ENCODE measurements at regions not wholly inside any gene's neighbourhood (a gene's known extent, or its start where the extent isn't known, plus 50 kb on each side); places are given as distances from the start of the nearest gene placed in this dataset.
A peak's percentile ranks its signal among the peaks of the same experiment; 100 is the strongest.

DNA sequence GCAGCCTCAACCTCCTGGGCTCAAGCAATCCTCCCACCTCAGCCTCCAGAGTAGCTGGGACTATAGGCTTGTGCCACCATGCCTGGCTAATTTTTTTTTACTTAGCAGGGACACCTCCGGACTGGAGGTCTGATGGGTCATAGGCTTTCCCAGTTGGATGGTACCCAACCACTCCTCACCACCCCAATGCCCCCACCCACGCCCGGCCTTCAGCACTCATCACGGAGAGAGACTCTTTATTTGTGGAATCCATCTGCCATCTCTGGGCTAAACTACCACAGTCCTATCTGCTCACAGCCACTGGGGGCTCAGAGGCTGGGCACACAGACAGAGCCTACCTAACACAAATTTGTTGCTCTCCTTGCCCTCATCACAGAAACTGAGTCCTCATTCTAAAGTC, 58.3 kb upstream of the STXBP1 start:
- no peak for DNase-seq (ENCODE audit: low read depth)

DNA sequence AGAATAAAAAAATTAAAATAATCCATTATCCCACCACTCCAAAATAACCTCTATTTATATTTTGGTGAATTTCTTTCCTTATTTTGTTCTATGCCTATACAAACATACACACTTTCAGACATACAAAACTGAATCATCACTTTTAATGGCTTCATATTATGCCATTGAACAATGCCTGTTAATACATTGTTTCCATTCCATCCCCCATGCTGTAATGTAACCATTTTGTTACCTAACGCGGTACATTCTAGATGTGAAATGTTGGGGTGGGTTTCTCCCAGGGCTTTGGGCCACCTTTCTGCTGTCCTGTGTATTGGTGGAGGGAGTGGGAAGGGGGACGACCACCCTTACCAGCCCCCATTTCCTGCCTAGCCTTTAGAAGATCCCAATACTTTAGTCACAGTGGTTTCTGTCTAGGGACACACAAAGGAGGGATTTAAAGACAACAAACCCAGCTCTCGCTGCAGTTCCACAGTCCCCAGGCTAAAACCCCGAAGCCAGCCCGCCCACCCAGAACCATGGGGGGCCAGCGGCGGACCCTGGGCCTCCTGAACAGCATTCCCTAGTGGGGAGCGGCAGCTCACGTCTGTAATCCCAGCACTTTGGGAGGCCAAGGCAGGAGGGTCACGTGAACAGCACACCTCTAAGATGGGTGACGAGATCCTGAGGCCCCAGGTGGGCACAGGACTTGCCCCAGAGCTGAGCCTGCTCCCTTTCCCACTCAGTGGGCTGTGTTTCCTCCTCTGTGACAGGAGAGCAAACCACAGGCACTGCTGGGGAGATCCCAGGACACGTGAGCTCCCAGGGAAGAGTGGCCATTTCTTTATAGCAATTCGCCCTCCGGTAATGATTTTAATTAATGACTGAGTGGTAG, 56.9 kb upstream of the STXBP1 start:
- no peak for DNase-seq (ENCODE audit: low read depth)

DNA sequence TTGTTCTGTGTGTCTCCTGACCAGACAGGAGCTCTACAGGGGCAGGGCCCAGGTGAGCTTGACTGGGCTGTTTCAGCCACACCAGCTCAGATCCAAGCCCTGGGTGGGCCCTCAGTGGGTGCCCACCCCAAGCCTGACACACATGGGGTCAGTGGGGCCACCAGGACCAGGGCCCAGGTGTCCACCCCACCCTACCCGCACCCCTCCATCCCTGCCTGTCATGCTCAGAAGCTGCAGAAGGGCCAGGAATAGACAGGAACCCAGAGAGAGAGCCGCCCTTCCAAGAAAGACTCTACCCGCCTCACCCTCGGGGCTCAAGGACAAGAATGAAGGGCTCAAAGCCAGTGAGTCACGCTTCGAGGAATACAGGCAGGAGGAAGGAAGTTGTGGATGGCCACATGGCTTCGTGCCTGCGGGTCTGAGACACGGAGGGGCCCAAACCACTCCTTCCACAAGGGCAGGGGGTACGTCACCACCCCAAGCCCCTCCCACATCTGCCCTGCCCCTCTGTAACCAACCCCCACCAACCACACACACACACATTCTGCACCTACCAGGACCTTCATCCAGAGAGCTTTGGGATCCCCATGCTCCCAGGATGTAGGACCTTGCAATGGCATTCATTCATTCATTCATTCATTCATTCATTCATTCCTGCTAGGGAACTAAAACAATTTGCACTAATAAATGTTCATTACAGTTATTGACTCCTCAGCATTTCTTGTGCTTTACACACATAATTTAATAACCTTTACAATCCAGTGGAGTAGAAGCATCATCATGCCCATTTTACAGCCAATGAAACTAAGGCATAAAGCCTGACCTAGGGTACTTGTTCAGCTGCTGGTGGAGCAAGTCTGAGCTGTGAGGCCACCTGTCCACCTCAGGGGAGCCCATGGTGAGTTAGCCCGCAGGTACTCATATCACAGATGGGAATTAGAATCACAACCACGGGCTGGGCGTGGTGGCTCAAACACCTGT, 55.9 kb upstream of the STXBP1 start:
- DNase-seq (ENCODE audit: low read depth) = peak; percentile 92

DNA sequence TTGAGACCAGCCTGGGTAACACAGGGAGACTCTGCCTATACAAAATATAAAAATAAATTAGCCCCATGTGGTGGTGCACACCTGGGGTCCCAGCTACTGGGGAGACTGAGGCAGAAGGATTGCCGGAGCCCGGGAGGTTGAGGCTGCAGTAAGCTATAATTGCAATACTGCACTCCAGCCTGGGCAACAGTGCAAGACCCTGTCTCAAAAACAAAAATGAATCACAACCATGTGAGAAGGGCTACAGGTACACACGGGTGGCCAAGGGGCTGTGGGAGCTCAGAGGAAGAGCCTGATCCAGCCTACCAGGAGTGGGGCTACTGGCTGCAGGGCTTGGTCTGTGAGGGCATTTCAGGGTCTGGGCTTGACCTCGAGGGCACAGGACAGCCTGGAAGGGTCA, 55.2 kb upstream of the STXBP1 start:
- DNase-seq (ENCODE audit: low read depth) = no peak

DNA sequence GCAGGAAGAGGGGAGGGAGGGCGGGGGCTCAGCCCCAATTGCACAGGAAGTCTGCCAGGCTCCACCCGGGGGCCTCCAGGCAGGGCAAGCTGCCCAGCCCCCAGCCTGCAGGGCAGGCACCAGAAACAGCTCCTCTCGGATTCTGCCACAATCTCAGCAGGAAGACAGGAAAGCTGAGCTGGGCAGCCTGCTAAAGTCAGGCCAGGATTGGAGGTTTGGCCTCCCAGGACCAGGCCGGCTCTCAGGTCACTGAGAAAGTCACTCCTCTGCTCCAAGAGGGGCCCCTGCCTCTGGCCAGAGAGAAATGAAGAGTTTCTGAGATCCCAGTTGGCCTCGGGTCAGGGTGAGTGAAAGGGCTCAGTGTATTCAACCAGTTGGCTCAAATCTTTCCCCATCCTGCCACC, 54.6 kb upstream of the STXBP1 start:
- DNase-seq (ENCODE audit: low read depth) = no peak

DNA sequence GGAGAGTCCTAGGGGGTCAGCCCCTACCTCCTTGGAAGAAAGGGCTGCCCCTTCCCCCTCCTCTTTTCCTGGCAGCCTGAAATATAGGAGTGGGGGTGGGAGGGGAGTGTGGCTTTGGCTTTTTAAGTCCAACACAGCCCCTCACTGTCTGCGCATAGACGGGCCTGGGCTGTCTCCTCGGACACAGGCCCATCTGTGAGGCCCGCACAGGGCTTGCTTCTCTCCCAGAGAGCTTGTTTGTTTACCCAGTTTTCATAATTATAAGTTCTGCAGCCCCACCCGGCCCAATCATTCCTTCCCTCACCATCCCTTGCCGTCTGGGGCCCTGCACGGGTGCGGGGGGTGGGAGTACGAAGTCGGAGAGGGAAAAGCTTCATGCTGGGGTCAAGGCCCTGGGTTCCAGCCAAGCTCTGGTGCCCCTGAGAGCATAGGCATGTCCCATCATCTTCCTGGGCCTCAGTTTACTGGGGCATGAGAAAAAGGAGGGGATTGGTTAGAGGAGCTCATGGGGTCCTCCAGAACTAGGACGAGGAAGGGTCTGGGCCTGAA, 54.0 kb upstream of the STXBP1 start:
- DNase-seq (ENCODE audit: low read depth) = no peak

DNA sequence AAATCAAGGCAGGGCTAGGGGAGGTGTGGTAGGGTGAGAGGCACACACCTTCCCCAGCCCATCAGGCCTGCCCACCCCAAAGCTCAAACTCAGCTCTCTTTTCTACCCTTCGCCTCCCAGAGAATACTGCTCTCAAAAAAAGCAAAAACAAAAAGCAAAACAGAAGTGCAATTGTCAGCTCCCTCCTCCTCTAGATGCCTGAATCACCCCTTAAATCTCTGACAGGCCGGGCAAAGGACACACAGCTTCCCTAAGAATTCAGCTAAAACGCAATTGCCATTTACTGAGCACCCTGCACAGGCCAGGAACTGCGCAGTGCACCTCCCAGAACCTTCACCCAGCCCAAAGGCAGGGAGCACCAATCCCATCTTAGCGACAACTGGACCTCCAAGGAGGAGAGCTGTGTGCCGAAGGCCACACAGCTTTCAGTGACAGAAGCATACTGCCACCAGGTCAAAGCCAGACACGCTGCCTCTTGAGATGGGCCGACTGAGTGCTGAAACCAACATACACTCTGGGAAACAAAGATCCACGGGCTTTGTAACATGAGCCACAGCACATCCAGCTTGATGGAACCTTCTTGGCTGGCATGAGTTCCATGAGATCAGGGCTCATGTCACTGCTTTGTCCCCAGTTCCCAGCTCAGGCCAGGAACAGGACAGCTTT, 53.4 kb upstream of the STXBP1 start:
- no peak for DNase-seq (ENCODE audit: low read depth)

DNA sequence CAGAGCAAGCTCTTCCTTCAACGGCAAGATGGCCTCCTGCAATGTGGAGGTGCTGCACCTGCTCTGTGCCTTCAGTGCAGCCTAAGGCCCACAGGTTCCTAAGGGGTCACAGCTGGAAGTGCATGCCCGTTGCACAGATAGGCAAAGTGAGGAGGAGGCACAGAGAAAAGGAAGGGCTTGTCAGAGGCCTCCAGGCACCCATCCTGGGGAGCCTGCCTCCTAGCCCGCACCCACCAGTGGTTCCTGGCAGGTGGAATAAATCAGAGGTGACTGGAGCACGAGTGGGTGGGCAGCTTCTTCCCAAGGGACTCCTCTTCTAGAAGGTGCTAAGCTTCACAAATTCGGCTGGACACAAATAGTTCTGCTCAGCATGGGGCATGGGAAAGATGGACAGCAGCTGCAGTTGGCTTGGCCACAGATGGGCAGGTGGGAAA, 52.8 kb upstream of the STXBP1 start:
- no peak for DNase-seq (ENCODE audit: low read depth)

DNA sequence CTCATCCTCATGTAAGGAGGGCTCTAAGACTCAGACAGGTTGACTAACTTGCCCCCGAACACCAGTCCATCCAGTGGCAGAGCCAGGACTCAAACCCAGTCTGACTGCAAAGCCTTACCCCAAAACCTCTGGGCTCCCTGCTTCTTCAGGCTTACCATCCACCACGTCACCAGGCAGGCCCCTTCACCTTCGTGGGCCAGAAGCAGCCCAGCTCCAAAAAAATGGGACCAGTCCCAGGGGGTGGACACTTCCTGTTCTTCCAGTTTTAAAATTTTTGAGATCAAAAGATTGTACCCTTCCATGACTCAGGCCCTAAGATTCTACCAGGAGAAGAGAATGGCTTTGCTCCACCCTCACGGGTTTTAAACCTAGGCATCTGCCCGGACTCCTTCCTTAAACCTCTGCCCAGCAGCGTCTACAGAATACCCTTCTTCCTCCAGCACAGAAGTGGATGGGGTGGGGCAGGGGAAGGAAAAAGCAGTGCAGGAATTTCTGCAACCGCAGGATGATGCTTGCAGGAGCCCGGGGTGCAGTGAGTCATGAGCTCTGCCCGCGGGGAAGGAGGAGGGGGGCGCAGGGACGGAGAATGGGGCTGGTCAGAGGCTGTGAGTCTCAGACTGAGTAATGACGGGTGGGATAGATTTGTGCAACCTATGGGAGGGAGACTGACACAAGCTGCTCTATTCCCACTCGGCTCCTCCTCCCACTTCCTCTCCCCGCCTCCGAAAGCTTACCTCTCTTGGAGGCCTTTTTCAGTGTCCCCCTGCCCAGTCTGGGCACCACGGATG, 50.4 kb upstream of the STXBP1 start:
- peak; percentile 97 for DNase-seq (ENCODE audit: low read depth)

Measured in GM04504 (cell line).